MM.1S (cell line): ENCODE measurements at regions not wholly inside any gene's neighbourhood (a gene's known extent, or its start where the extent isn't known, plus 50 kb on each side); places are given as distances from the start of the nearest gene placed in this dataset.

Experiments
- CTCF ChIP-seq: fragments of 300-600 bp; sonication (generic); IDR thresholded peaks from 2 replicates; pipeline ENCODE4 v1.5.1; 2016; ENCODE audit warnings: antibody characterized with exemption, low read length, mixed read lengths
- EZH2 ChIP-seq: fragments of 300-600 bp; sonication (generic); optimal IDR thresholded peaks from 2 replicates; pipeline ENCODE3; 2017; ENCODE audit warnings: low read depth, mild to moderate bottlenecking, antibody characterized with exemption, low read length, mixed read lengths
- EZH2phosphoT487 ChIP-seq: fragments of 300-600 bp; sonication (generic); IDR thresholded peaks from 2 replicates; pipeline ENCODE4 v1.6.1; 2018; ENCODE audit warnings: antibody characterized with exemption, low read length

GRCh38 chr1:13893409-13893821 lies 193.4 kb downstream of the PRDM2 start:
- TF ChIP-seq CTCF (no peak), EZH2 (no peak), EZH2phosphoT487 (no peak)
